ENCODE measurements at regions not wholly inside any gene's neighbourhood (a gene's known extent, or its start where the extent isn't known, plus 50 kb on each side); places are given as distances from the start of the nearest gene placed in this dataset.

DNA sequence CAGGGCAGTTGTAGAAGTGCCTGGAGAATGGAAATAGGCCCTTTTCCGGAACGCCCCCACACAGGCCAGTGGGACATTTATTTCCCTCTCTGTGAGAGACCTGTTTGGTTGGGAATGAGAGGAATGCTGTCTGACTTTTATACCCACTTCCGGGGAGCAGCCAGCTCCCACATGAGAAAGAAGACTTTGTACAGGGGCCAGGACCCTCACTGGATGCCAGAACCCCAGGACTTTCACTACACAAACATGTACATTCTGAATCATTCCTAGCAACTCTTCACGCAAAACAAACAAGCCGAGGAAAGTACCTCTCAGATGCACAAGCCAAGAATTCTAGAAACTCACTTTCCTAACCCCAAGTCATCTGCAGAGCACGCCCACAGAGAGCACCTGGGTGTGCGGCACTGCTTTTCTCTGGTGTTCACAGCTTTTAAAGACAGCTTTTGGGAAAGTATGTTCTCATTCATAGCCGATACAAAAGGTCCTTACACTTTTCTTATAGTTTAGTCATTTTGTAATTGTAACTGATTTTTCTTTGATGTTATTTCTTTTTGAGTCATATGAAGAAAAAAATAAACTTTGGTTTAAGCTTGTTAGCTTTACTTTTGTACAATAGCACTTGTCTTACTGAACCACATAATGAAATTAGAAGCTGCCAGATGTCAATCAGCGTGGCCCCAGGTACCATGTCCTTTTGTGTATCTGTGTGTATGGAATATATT, 856.1 kb upstream of the ID2 start:
- DNase-seq: peak; percentile 91

- DNase-seq: peak; percentile 20
Observed at GRCh38 chr2:7826656-7827055, 855.2 kb upstream of the ID2 start.

- no peak for DNase-seq
Observed at GRCh38 chr2:7829241-7829640, 852.6 kb upstream of the ID2 start.

DNA sequence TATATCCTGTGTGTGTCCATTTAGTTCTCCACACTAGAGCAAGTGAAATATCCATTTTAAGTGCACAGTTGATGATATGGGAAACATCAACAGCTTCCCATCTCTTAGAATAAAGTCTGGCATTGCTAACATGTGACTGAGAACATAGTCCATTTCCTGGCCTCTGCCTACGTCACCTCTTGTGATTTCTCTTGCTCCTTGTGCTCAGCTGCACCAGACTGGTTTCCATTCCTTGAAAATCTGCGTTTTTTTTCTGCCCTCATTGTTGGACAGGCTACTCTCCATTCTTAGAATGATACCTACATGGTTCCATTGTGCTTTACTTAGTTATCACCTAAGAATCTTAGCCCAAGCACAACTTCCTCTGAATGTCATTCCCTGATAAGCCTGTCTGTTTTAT, 851.2 kb upstream of the ID2 start:
- no peak for DNase-seq

DNA sequence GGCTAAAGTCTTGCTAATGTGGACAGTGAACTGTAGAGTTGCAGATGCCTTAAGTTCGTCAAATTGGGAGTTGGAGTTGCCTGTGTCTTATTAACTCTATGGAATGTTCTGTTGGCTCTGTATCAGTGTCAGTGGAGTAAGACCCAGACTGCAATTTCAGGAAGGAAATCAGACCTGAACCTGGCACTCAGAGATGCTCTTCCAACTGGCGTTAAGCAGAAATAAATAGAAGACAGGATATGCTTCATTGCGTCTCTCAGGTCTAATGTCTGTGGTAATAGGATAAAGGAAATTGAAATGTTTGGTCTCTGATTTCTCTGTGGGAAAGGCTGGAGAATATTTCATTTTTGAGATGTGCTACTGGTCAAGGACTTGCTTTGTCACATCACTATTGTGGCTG, 846.7 kb upstream of the ID2 start:
- no peak for DNase-seq

GRCh38 chr2:7835693-7836680, 845.9 kb upstream of the ID2 start:
- no peak for DNase-seq

- DNase-seq: no peak
Observed at GRCh38 chr2:7837237-7837760, 844.6 kb upstream of the ID2 start.

DNA sequence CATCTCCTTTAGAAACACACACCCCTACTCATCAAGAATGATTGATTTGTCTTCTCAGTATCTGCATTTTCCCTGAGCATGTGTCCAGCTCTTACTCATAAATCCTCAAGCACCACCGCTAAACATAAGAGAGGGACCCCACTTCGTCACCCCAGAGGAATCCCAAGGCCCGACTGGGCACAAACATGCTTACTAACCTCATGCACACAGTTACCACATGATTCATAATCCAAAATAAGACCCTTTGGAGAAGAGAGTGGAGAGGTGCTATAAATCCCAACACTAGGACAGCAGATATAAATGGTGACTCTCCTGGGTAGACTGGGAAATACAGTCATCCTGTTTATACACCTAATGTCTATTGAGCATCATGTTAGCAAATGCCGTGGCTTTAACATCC, 843.2 kb upstream of the ID2 start:
- no peak for DNase-seq

DNA sequence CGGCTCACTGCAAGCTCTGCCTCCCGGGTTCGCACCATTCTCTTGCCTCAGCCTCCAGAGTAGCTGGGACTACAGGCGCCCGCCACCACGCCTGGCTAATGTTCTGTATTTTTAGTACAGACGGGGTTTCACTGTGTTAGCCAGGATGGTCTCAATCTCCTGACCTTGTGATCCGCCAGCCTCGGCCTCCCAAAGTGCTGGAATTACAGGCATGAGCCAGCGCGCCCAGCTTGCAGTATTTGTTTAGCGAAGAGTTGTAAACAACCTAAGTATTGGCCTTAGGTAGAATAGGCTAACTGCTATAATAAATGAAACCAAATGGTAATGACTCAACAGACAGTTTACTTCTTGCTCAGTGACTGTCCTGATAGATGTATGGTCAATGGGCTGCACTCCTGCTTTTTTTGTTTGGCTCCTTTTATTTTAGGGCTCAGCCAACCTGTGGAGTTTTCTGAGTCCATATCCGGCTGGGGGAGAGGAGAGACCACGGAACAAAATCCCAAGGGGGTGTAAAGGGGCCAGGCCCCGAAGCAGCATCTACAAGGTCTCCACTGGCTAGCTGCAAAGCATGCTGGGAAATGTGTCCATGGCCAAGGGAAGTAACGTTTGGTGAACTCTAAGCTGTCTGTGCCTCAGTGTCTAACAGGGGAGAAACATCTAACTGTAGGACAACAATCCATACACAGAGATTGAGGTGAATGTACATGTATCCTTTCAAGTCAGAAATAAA, 841.0 kb upstream of the ID2 start:
- DNase-seq: no peak

DNA sequence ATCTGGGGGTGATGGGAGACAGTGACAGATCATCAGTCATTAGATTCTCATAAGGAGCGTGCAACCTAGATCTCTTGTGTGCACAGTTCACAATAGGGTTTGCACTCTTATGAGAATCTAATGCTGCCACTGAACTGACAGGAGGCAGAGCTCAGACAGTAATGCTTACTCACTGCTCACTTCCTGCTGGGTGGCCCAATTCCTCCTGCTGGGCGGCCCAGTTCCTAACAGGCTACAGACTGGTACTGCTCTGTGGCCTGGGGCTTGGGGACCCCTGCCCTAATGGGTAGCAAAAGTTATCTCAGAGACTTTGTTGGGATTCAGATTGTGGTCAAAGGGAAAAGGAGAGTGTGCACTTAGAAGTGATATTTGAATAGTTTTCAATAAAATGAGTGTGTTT, 840.1 kb upstream of the ID2 start:
- no peak for DNase-seq

GRCh38 chr2:7844414-7844965, 837.4 kb upstream of the ID2 start:
- DNase-seq: no peak

DNA sequence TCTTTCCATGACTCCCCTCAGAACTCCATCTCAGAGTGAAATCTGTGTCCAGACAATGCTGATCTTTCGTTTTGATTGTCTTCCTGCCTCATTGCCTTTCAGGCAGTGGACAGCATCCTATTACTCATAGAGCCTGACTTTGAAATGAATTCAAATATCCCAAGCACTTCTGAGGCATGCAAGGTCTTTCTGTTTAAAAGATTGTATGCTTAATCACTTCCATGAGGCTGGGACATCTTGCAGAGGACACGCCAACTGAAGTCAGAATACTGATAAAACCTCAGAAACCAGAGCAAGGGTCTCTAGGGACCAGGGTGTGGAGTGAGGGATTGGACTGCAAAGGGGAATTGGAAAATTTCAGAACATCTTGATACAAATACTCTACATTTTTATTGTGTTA, 836.5 kb upstream of the ID2 start:
- peak; percentile 27 for DNase-seq

- DNase-seq: no peak
Observed at GRCh38 chr2:7846607-7847006, 835.2 kb upstream of the ID2 start.

DNA sequence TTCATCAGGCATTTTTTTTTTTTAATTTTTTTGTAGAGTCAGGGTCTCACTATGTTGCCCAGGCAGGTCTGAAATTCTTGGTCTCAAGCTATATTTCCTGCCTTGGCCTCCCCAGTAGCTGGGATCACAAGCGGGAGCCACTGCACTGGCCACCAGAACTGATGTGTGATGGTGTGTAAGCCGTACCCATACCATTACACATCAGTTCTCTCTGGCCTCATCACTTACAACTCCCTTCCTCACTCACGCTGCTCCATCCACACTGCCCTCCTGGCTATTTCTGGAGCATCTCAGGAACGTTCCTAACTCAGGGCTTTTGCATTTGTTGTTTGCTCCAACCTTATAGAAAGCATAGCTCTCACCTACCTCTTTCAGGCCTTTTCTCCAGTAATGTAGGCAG, 834.5 kb upstream of the ID2 start:
- DNase-seq: no peak

- DNase-seq: no peak
Observed at GRCh38 chr2:7849027-7849426, 832.8 kb upstream of the ID2 start.

GRCh38 chr2:7849531-7849930, 832.3 kb upstream of the ID2 start:
- DNase-seq: no peak

DNA sequence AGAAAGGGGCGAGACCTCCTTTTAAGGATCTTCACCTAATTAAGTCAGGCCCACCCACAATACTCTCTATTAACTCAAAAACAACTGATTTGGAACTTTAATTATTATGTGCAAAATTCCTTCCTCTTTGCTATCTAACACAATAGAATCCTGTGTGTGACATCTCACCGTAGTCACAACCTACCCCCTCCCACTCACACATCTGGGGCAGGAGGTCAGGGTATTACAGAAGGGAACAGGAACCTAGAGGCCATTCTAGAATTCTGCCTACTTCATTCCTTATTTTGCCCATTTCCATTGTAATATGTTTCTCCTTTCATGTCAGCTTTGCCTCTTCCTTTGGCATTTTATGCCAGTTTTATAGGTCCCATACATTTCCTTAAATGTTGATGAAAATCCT, 829.3 kb upstream of the ID2 start:
- DNase-seq: no peak

DNA sequence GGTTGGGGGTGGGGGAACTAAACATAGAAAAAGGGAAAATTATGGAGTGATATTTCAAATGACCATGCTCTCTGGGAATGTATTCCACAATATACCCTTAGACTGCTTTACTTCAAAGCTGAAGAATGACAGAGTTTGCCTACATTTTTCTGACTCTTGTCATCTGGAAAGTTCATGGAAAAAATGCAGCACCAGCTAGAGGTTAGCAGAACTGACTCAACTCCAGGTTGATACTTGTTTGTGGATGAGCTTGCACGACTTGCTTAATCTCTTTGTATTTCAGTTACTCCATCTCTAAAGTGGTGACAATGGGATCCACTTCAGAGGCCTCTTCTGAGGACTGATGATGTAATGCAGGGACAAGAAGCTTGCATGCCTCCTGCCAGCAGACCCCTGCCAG, 824.0 kb upstream of the ID2 start:
- DNase-seq: no peak

- DNase-seq: no peak
Observed at GRCh38 chr2:7858624-7859023, 823.2 kb upstream of the ID2 start.

GRCh38 chr2:7860693-7861092, 821.2 kb upstream of the ID2 start:
- no peak for DNase-seq

GRCh38 chr2:7861910-7862702, 819.8 kb upstream of the ID2 start:
- no peak for DNase-seq

GRCh38 chr2:7866104-7866503, 815.8 kb upstream of the ID2 start:
- DNase-seq: no peak

All from activated CD4-positive, alpha-beta T cell treated with anti-CD3 and anti-CD28 coated beads, Interleukin-2, amount 50 U/mL, for 16 hours (primary cell).